GM12873 (cell line): ENCODE measurements at regions not wholly inside any gene's neighbourhood (a gene's known extent, or its start where the extent isn't known, plus 50 kb on each side); places are given as distances from the start of the nearest gene placed in this dataset.

Experiments
- CTCF ChIP-seq: IDR thresholded peaks from 2 replicates; pipeline ENCODE4 v1.5.1; 2012; ENCODE audit warnings: low read depth, mild to moderate bottlenecking, moderate library complexity, low read length, control low read depth; ENCODE audit not compliant: insufficient read depth; ENCODE audit errors: missing control alignments

- TF ChIP-seq CTCF: no peak
Observed at GRCh38 chr2:226579519-226579918, 220.1 kb downstream of the IRS1 start.

GRCh38 chr2:226578879-226579278, 220.7 kb downstream of the IRS1 start:
- TF ChIP-seq CTCF: no peak

GRCh38 chr2:226578373-226578772, 221.2 kb downstream of the IRS1 start:
- no peak for TF ChIP-seq CTCF

GRCh38 chr2:226575928-226576327, 223.7 kb downstream of the IRS1 start:
- TF ChIP-seq CTCF: no peak

GRCh38 chr2:226573158-226573557, 226.5 kb downstream of the IRS1 start:
- no peak for TF ChIP-seq CTCF

GRCh38 chr2:226564667-226565066, 235.0 kb downstream of the IRS1 start:
- TF ChIP-seq CTCF: no peak

- TF ChIP-seq CTCF: no peak
Observed at GRCh38 chr2:226561962-226562361, 237.7 kb downstream of the IRS1 start.
